ENCODE measurements at regions not wholly inside any gene's neighbourhood (a gene's known extent, or its start where the extent isn't known, plus 50 kb on each side); places are given as distances from the start of the nearest gene placed in this dataset.

DNA sequence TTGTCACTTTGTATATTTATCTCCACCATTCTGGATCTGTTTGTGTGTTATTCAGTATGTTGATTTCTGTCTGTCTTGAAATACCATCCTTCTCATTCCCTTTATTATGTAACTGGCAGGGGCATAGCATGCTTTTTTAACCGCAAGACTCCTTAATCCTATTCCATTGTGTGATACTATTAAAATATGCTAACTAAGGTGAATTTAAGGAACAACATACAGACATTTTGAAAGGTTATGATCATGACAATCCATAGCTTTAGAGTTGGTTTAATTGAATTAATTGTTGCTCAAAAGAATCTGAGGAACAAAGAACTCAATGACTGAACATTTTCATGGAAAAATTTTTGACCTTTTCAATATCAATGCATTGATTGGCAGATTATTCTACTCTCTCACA, 677.3 kb upstream of the ROBO1 start:
- Histone ChIP-seq H3K9me3 (replicated peaks; ENCODE audit: low read length) (no peaks in the 10 kb centered on the region), H3K4me2 (ENCODE audit: low read length) (no peak overlapping the region), H3K4me1 (ENCODE audit: control insufficient read depth, insufficient read depth, low read length) (no peaks in the 10 kb centered on the region), H3K27me3 (ENCODE audit: control insufficient read depth, insufficient read depth, low read length) (no peaks in the 10 kb centered on the region), H3K4me3 (ENCODE audit: low read length) (no peak overlapping the region), H3K9ac (ENCODE audit: low read depth, low read length) (no peak overlapping the region), H3K36me3 (ENCODE audit: insufficient read depth, low read length) (no peaks in the 10 kb centered on the region)

DNA sequence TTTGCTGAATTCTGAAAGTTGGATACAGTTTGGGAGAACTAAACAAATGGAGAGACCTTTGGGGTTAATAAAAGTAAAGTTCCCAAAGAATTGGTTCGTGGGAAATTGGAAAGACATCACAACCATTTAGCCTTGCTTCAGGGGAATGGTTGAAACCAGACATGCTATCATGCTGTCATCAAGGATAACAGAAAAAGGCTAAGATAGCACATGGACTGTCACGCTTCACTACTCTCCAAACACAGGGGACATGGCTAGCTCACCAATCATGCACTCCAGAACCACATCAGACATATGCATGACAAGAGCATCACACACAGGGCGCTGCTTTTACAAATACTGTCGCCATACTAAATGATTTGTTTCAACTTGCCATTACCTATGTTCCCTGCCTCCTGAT, 671.7 kb upstream of the ROBO1 start:
- Histone ChIP-seq H3K4me3 (ENCODE audit: low read length) (no peak overlapping the region), H3K4me1 (ENCODE audit: control insufficient read depth, insufficient read depth, low read length) (no peaks in the 10 kb centered on the region), H3K27me3 (ENCODE audit: control insufficient read depth, insufficient read depth, low read length) (no peaks in the 10 kb centered on the region), H3K9ac (ENCODE audit: low read depth, low read length) (no peak overlapping the region), H3K9me3 (replicated peaks; ENCODE audit: low read length) (no peaks in the 10 kb centered on the region), H3K4me2 (ENCODE audit: low read length) (no peak overlapping the region), H3K36me3 (ENCODE audit: insufficient read depth, low read length) (no peaks in the 10 kb centered on the region)

DNA sequence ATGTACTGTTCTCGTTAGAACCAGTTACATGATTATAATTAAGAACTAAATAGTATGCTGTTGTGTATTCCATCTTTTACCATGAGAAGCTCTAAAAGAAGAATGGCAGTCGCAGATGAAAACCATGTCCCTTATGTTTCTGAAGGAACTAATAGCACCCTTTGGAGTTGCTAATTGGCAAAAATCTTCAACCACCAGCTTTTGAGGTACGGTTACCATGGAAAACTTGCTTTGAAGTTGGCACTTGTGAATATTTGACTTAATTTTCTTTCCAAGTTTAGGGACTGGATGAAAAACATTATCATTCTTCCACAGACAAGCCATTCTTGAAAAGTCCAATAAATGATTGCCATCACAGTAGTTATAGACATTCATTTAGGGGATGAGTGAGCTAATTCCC, 666.6 kb upstream of the ROBO1 start:
- no peaks in the 10 kb centered on the region for H3K27me3 ChIP-seq (ENCODE audit: control insufficient read depth, insufficient read depth, low read length)
- H3K4me2 ChIP-seq (ENCODE audit: low read length) = no peak overlapping the region
- no peak overlapping the region for H3K9ac ChIP-seq (ENCODE audit: low read depth, low read length)
- no peaks in the 10 kb centered on the region for H3K36me3 ChIP-seq (ENCODE audit: insufficient read depth, low read length)
- H3K4me1 ChIP-seq (ENCODE audit: control insufficient read depth, insufficient read depth, low read length) = no peaks in the 10 kb centered on the region
- no peaks in the 10 kb centered on the region for H3K9me3 ChIP-seq (replicated peaks; ENCODE audit: low read length)
- no peak overlapping the region for H3K4me3 ChIP-seq (ENCODE audit: low read length)

DNA sequence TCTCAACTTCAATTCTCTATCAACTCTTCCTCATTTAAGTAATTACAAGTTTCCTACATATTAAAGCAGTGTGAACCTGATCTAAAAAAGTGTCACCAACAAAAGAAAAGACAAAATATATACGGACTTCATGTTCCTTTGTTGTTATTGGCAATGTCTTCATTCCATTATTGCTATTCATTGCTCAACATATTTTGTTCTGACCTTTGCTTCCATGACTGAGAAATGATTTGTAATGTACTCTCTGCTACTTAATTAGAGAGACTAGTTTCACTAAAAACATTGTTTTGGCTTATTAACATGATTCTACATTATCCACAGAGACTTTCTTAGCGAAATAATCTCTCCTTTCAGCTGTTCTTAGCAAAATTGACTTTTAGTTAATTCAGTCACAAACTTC, 657.2 kb upstream of the ROBO1 start:
- H3K9ac ChIP-seq (ENCODE audit: low read depth, low read length) = no peak overlapping the region
- H3K27me3 ChIP-seq (ENCODE audit: control insufficient read depth, insufficient read depth, low read length) = no peaks in the 10 kb centered on the region
- H3K4me3 ChIP-seq (ENCODE audit: low read length) = no peak overlapping the region
- H3K36me3 ChIP-seq (ENCODE audit: insufficient read depth, low read length) = no peaks in the 10 kb centered on the region
- no peaks in the 10 kb centered on the region for H3K4me1 ChIP-seq (ENCODE audit: control insufficient read depth, insufficient read depth, low read length)
- no peaks in the 10 kb centered on the region for H3K9me3 ChIP-seq (replicated peaks; ENCODE audit: low read length)
- no peak overlapping the region for H3K4me2 ChIP-seq (ENCODE audit: low read length)

DNA sequence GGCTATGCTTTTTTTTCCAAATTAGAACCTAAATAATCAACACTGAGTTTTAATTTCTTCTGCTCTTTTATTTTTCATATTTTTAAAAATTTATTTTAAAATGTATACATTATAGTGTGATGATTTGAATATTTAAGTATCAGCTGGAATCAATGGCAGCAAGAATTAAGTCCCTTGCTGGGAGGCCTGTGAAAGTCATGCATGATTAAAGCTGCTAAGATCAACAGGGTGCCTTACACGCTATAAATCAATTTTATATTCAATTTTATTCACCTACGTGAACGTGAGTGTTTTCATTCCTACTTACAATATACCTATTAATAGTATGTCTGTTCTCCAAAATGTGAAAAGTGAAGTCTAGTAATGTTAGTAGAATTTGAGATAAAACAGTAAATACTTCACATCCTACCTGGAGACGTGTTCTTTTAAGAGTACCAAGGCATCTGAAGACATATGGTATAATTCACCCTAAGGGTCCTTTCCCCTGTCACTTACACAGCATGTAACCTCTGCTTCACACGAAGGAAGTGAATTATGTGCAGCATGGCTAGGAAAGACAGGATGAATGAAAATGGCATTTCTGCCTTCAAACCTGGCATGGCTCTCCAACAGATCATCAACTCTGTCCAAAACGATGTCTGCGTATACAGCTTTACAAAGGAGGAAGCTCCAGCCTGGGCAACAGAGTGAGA, 640.4 kb upstream of the ROBO1 start:
- H3K9me3 ChIP-seq (replicated peaks; ENCODE audit: low read length) = peaks cover 6% of the 10 kb centered on the region
- no peak overlapping the region for H3K4me2 ChIP-seq (ENCODE audit: low read length)
- H3K9ac ChIP-seq (ENCODE audit: low read depth, low read length) = no peak overlapping the region
- H3K4me3 ChIP-seq (ENCODE audit: low read length) = no peak overlapping the region
- H3K36me3 ChIP-seq (ENCODE audit: insufficient read depth, low read length) = no peaks in the 10 kb centered on the region
- no peaks in the 10 kb centered on the region for H3K27me3 ChIP-seq (ENCODE audit: control insufficient read depth, insufficient read depth, low read length)
- H3K4me1 ChIP-seq (ENCODE audit: control insufficient read depth, insufficient read depth, low read length) = no peaks in the 10 kb centered on the region

DNA sequence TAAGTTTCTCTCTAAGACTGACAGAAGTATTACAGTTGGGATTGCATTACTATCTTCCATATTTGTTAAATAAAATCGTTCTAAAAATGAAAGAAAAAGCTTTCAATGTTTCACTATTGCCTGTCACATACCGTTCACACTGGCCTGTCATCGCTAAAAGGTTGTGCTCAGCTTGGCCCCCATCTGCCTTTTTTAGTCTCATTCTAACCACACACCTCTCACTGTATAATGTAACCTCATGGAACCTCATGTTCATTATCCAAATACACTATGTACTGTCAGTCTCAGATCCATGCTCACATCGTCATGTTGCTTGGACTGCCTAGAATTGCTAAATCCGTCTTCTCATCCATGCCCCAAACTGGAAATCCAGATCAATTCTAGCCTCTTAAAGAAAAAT, 637.8 kb upstream of the ROBO1 start:
- no peaks in the 10 kb centered on the region for H3K36me3 ChIP-seq (ENCODE audit: insufficient read depth, low read length)
- no peaks in the 10 kb centered on the region for H3K9me3 ChIP-seq (replicated peaks; ENCODE audit: low read length)
- H3K4me1 ChIP-seq (ENCODE audit: control insufficient read depth, insufficient read depth, low read length) = no peaks in the 10 kb centered on the region
- H3K9ac ChIP-seq (ENCODE audit: low read depth, low read length) = no peak overlapping the region
- no peaks in the 10 kb centered on the region for H3K27me3 ChIP-seq (ENCODE audit: control insufficient read depth, insufficient read depth, low read length)
- H3K4me3 ChIP-seq (ENCODE audit: low read length) = no peak overlapping the region
- H3K4me2 ChIP-seq (ENCODE audit: low read length) = no peak overlapping the region

DNA sequence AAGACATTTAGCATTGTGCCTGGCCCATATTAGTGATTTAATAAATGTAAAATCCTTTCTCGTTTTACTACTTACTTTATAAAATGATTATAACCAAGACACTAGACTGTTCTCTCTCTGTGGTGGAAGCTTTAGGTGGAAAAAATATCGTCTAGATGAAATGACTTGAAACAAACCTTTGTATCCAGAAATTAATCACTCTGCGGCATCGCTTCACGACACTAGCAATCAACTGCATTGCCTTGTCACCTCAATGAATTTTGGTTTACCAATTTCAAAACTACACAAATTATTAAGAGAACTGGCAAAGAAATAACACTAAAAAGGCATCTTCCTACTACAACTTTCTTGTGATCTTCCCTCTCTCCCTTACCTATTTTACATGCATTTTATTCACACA, 627.2 kb upstream of the ROBO1 start:
- no peak overlapping the region for H3K4me2 ChIP-seq (ENCODE audit: low read length)
- no peak overlapping the region for H3K4me3 ChIP-seq (ENCODE audit: low read length)
- peaks cover 4% of the 10 kb centered on the region for H3K9me3 ChIP-seq (replicated peaks; ENCODE audit: low read length)
- no peaks in the 10 kb centered on the region for H3K27me3 ChIP-seq (ENCODE audit: control insufficient read depth, insufficient read depth, low read length)
- no peaks in the 10 kb centered on the region for H3K4me1 ChIP-seq (ENCODE audit: control insufficient read depth, insufficient read depth, low read length)
- no peak overlapping the region for H3K9ac ChIP-seq (ENCODE audit: low read depth, low read length)
- H3K36me3 ChIP-seq (ENCODE audit: insufficient read depth, low read length) = no peaks in the 10 kb centered on the region

DNA sequence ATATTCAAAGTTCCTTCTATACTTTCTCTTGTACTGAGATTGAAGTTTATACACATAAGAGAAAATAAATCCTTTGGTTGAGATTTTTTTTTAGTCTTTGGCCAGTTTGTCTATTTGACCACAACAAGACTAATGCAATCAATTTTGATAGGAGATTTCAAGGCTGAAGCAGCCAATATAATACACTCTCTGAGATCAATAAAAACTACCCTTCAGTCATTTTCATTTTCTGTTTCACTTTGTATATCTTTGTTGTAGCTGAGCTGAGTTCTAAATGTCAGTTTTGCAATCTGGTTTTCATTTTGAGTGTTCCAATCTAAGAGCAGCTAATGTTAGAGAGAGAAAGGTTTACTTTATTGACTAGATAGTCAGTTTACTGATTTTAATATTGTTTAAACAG, 623.8 kb upstream of the ROBO1 start:
- H3K27me3 ChIP-seq (ENCODE audit: control insufficient read depth, insufficient read depth, low read length) = no peaks in the 10 kb centered on the region
- H3K4me3 ChIP-seq (ENCODE audit: low read length) = no peak overlapping the region
- H3K9ac ChIP-seq (ENCODE audit: low read depth, low read length) = no peak overlapping the region
- H3K36me3 ChIP-seq (ENCODE audit: insufficient read depth, low read length) = no peaks in the 10 kb centered on the region
- no peaks in the 10 kb centered on the region for H3K9me3 ChIP-seq (replicated peaks; ENCODE audit: low read length)
- no peak overlapping the region for H3K4me2 ChIP-seq (ENCODE audit: low read length)
- H3K4me1 ChIP-seq (ENCODE audit: control insufficient read depth, insufficient read depth, low read length) = no peaks in the 10 kb centered on the region

DNA sequence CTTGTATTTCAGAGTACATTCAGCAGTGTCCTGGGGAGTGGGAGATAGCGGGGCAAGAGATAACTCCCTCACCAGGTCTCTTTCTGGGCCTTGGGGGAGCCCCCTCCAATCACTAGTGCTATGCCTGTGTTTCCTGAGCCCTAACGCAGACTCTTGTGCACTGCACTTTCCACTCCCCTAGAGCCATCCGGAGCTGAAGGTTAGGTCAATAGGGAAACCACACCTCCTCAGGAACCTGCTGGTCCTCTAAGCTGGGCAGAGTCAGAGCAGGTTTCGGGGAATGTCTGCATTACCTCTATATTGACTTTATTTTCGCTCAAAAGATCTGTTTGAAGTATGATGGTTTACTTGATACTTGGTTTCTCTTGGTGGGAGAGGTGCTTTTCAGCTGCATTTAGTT, 617.0 kb upstream of the ROBO1 start:
- peaks cover 8% of the 10 kb centered on the region for H3K9me3 ChIP-seq (replicated peaks; ENCODE audit: low read length)
- no peak overlapping the region for H3K4me2 ChIP-seq (ENCODE audit: low read length)

DNA sequence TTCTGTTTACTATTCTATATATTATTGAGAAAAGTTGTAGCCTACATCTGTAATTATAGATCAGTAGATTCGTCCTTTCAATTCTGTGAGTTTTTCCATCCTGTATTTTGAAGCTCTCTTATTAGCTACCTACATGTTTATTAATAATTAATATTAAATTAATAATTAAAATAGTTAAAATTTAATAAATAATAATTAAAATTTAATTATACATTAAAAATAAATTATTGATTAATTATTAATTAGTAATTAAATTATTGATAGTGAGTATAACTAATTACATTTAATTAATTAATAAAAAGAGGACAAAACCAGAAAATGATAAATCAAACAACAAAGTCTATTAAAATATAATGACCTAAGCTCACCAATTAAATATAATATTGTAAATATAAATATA, 606.6 kb upstream of the ROBO1 start:
- H3K9ac ChIP-seq (ENCODE audit: low read depth, low read length) = no peak overlapping the region
- H3K9me3 ChIP-seq (replicated peaks; ENCODE audit: low read length) = peaks cover 6% of the 10 kb centered on the region
- H3K4me2 ChIP-seq (ENCODE audit: low read length) = no peak overlapping the region
- H3K36me3 ChIP-seq (ENCODE audit: insufficient read depth, low read length) = no peaks in the 10 kb centered on the region
- no peaks in the 10 kb centered on the region for H3K4me1 ChIP-seq (ENCODE audit: control insufficient read depth, insufficient read depth, low read length)
- no peaks in the 10 kb centered on the region for H3K27me3 ChIP-seq (ENCODE audit: control insufficient read depth, insufficient read depth, low read length)
- H3K4me3 ChIP-seq (ENCODE audit: low read length) = no peak overlapping the region

More for the DNA sequence above, 617.0 kb upstream of the ROBO1 start:
- H3K27me3 ChIP-seq (ENCODE audit: control insufficient read depth, insufficient read depth, low read length) = no peaks in the 10 kb centered on the region
- H3K9ac ChIP-seq (ENCODE audit: low read depth, low read length) = no peak overlapping the region
- no peaks in the 10 kb centered on the region for H3K36me3 ChIP-seq (ENCODE audit: insufficient read depth, low read length)
- no peak overlapping the region for H3K4me3 ChIP-seq (ENCODE audit: low read length)
- H3K4me1 ChIP-seq (ENCODE audit: control insufficient read depth, insufficient read depth, low read length) = no peaks in the 10 kb centered on the region

DNA sequence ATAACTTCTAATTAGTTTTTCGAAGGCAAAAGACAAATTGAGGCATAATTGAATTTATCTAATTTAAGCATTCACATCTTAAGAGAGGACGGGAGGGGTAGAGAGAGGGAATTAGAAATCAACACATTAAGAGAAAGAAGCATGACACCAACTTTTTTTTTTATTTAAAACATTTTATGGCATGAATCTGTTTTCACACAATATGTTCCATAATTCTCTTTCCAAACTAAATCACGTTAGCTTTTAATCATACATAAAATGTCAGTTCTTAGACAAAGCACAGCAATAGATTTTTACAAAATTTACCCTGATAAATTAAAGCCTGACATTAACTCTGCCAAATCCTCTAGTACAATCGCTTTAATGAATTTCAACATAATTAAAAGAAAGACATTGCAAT, 600.8 kb upstream of the ROBO1 start:
- Histone ChIP-seq H3K27me3 (ENCODE audit: control insufficient read depth, insufficient read depth, low read length) (no peaks in the 10 kb centered on the region), H3K4me1 (ENCODE audit: control insufficient read depth, insufficient read depth, low read length) (no peaks in the 10 kb centered on the region)

DNA sequence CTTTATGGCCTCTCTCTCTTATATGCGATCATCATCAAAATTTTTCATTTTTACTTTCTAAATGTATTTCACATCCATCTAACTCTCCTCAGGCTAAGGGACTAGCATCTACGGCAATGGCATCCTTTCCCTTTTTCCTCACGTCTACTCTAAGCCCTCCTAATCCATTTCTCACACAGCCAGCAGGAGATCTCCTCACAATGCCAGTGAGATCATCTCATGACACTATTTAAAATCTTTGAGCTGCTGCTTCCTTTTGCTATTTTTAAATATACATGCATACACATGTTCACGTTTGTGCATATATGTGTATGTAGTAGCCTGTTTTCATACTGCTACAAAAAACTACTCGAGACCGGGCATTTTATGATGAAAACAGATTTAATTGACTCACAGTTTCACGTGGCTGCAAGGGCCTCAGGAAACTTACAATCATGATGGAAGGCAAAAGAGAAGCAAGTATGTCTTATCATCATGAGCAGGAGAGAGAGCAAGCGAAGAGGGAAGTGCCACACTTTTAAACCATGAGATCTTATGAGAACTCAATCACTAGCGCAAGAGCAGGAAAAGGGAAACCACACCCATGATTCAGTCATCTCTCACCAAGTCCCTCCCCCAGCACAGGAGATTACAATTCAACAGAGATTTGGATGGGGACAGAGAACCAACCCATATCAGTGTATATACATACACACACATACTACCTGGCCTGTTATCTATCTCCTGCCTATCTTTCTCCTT, 599.2 kb upstream of the ROBO1 start:
- H3K4me1 ChIP-seq (ENCODE audit: control insufficient read depth, insufficient read depth, low read length) = no peaks in the 10 kb centered on the region
- no peaks in the 10 kb centered on the region for H3K36me3 ChIP-seq (ENCODE audit: insufficient read depth, low read length)
- H3K9me3 ChIP-seq (replicated peaks; ENCODE audit: low read length) = peaks cover 4% of the 10 kb centered on the region
- no peak overlapping the region for H3K9ac ChIP-seq (ENCODE audit: low read depth, low read length)
- no peak overlapping the region for H3K4me3 ChIP-seq (ENCODE audit: low read length)
- no peaks in the 10 kb centered on the region for H3K27me3 ChIP-seq (ENCODE audit: control insufficient read depth, insufficient read depth, low read length)
- no peak overlapping the region for H3K4me2 ChIP-seq (ENCODE audit: low read length)

More for the DNA sequence above, 600.8 kb upstream of the ROBO1 start:
- Histone ChIP-seq H3K9me3 (replicated peaks; ENCODE audit: low read length) (peaks cover 4% of the 10 kb centered on the region), H3K4me3 (ENCODE audit: low read length) (no peak overlapping the region), H3K36me3 (ENCODE audit: insufficient read depth, low read length) (no peaks in the 10 kb centered on the region), H3K9ac (ENCODE audit: low read depth, low read length) (no peak overlapping the region), H3K4me2 (ENCODE audit: low read length) (no peak overlapping the region)

All from skeletal muscle satellite cell (primary cell).